NCI-H524 (cell line): ENCODE measurements at regions not wholly inside any gene's neighbourhood (a gene's known extent, or its start where the extent isn't known, plus 50 kb on each side); places are given as distances from the start of the nearest gene placed in this dataset.
A peak's percentile ranks its signal among the peaks of the same experiment; 100 is the strongest.
"Not testable (repeated sequence)": the region's sequence is repeated elsewhere in the genome, so short reads cannot be mapped to it uniquely, and the experiment has no call there.

Experiments
- DNase-seq, 2 experiments: peaks; one replicate each; lab custom pipeline; 2025; lab: John Stamatoyannopoulos, UW

DNA sequence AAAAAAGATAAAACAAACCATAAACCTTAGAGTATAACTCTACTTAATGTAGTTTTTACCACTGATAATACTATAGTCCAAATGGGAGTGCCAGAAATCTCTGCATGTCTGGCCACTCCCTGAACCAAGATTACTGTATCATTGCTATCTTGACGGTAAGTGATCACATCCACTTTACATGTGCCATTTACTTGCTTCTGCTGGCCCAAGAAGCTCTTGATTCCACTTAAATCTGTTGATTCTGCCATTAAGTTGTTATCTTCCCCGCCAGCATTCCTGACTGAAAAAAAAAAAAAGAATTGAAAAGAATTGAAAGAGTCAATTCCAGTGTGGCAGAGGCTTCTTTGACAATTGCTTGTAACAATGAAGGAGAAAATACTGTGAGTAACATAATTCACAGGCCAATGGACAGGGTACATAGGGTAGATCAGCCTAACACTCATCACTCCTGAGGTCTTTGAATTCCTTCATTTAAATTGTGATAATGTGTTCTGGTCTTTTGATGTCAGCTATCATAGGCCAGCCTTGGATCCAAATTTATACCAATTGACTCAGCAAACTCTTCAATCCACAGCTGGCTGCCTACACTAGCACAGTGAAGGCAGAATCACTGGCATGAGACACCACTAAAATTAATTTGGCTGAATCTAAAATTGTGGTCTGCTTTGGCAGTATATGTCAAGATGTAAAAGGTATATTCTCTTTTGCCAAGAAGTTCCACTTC lies 665.2 kb upstream of the FLRT2 start:
- DNase-seq, result no peak

DNA sequence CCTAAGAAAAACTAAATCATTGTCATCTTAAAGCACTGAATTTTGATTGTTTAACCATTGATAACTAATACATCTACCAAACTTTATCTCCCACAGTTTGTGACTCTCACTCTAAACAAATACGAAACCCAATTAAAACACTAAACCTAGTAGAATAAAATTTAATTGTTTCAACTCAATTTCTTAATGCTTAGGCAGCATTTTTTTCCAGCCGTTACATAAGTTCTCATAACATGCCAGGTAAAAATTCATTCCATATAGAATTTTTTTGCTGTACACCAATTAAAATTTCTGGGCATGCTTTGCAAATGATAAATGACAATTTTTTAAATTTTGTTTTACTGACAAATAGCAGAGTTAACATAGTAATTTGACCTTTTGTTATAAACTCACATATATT lies 658.2 kb upstream of the FLRT2 start:
- no peak for DNase-seq

DNA sequence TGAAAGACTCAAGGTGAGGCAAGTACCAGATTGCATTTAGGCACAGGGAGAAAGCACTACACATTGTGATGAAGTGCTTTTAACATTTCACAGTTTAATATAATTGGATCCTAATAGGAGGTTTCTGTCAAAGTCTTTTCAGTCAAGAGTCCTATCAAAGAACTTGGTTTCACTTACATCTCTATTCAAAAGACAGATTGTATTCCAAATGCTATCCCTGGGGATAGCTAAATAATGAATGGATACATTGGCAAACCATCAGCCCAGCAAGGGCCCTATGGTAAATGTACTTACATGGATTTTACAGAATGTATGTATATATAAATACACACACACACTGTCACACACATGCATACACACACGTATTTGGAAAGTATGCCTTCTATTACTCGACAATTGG lies 655.5 kb upstream of the FLRT2 start:
- peak in 1 of 2 experiments; percentile 43 for DNase-seq

DNA sequence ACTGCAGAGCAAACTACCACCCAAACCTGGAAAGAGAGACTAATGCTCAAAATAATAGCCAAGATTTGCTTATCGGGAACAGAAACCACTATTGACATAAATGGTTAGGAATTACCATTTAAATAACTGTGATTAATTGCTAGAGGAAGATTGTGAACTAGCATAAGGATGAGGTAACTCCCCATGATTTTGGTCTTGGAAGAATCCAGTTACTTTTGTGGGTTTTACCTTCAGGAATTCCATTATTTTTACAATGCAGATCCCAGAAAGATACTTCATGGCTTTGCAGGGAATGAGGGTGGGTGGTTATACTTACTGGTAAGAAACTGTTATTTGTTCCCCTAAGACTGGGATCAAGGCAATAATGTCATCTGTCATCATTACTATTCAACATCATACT lies 652.9 kb upstream of the FLRT2 start:
- DNase-seq, result no peak

DNA sequence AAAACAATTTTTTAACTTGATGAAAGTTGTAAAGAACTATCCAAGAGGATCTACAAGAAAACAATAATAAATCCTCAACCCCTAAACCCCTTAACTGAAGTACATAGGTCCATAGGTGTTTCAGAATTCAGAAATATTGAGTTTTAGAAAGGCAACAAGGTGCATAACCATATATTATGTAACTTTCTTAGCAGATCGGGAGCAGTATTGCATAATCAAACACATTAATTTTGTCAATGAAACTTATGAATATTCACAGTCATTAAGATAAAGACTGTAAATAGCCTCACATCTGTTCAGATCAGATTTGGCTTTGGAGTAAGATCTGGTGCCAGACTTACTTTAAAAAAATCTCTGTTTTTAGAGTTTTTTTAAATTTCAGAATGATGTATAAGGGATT lies 647.1 kb upstream of the FLRT2 start:
- DNase-seq, result peak in 1 of 2 experiments; percentile 20

DNA sequence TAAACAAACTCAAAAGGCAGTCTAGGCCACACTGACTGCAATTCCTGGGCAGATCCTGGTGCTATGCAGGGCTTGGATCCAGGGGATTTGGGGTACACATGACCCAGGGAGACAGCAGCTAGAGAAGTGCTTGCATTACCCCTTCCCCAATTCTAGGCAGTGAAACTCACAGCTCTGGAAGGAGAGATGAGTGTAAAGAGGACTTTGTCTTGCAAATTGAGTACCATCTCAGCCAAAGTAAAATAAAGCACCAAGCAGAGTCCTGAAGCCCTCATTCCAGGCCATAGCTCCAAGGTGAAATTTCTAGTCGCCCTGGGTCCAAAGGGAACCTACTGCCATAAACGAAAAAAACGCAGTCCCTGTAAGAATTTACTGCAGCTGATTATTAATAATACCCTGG lies 644.9 kb upstream of the FLRT2 start:
- DNase-seq, result no peak

DNA sequence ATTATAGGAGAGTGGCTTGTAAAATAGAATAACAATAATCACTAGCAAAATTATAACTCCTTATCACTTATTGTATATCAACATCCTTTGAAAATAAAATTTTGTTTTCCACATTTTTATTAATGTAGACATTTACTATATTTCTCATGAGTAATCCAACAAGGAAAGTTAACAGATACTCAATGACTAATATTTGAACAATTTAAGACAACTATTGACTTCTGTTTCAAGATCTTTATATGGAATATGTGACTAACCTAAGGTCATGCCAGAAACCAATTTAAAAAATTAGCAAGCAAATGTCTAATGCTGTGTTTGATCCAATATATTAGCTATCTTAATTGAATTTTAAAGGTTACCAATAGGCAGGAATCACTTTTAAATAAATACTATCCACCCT lies 638.5 kb upstream of the FLRT2 start:
- DNase-seq, result no peak

DNA sequence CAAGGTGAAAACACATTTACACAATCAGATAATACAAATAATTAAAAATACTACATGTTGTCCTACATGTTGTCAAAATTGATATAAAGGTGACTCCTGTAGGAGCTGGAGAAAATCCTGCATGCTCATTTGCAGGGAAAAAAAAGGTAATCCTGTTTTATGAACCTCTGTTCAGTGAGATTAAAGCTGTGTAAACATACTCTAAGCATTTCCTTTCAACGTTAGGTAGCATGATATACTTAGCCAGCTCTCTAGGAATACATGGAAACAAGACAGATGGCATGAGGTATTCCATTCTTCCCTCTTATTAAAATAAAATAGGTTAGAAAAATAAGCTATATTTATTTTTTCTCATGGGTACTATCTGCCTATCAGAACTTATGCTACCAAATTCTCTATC lies 635.7 kb upstream of the FLRT2 start:
- DNase-seq, result peak; percentile 16 to 86

DNA sequence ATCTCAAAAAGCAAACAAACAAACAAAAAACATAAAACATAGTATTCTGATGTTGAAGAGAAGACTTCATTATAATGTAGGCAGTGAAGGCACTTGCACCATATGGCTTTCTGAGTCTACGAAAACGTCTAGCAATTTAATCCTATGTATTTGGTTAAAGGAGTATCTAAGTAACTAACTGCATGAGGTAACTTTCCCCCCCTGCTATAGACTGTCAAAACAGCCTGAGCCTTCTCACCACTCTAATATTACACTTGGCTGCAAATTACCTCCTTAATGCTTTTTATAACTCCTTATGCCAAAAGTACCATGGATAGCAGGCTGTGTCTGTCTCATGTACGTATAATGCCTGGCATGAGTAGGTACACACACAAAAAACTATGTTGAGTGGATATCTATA lies 607.6 kb upstream of the FLRT2 start:
- DNase-seq, result peak; percentile 86 to 96

DNA sequence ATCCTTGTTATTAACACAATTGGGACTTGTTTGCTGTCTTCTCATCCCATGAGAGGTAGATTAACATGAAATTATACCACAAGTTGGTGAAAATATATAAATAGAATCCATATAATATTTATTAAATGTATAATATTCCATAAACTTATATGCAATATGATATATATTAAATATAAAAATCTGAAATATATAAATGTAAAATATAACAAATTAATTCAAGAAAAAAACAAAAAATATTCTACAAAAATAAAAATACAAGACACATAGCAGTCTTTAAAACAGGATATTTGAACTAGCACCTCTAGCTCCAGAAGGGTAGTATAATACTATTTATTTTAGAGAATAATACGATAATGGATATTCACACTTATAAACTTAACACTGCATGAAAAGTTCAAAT lies 603.3 kb upstream of the FLRT2 start:
- DNase-seq, result no peak

DNA sequence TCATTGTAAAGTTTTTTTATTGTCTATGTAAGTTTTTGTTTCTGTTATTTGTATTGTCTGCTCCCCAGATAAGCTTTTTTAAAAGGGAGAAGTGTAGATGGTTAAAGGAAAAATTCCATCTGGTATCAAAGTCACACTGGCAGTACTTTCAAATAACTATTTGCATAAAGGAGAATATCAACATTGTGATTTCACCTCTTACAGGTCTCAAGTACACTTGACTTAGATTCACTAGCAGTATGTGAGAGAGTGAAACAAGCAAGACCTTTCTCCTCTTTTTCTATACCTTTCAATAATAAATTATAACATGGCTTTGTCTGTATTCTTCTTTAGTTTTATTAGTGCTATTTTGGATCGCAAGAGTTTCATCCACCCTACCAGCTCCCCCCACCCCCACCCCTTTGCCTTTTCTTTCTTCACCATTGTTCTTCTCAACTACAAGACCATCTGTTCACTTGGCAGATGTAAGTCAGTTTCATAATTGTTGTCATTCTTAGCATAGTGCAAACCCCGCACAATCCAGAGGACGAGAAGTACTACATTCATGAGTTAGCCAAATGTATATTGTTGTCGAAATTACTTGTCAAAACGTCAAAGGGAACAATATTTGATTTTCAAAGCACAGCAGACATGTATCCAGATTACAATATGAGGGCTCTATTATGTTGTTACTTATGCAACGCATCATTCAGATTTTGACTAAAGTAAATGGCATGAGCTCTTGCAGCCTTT lies 602.7 kb upstream of the FLRT2 start:
- DNase-seq, result peak; percentile 91 to 92

DNA sequence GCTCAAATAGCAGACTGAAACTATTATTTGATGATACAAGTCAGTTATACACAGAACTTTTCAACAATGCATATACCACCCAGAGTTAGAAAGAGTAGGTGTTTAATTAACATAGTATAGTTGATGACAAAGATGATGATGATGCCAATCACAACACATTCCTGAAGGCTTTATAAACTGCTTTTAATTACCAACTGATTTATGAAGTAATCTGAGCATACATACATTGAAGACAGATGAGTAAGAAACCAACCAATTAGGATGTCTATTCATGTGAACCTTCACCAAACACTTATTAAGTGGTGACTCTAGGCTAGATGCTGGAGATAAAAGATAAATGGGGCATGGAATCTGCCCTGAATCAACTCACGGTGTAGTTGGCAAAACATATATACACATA lies 600.9 kb upstream of the FLRT2 start:
- DNase-seq, result no peak

DNA sequence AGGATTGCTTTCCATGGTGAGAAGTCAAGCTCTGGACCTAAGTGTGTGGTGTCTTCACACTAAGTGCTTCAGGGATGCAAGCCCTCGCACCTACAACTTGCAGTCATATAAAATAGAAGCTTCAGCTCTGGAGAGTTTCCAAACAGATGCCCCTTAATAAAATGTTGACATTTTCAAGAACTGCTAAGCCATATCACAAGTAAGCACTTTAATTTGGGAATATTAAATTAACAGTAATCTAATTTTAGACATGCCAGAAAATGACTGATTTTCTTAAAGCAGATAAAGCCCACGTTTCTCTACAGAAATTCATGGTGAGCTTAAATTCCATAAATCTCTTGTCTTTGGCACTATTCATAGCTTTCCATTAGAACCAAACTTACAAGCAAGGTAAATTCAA lies 600.1 kb upstream of the FLRT2 start:
- DNase-seq, result peak; percentile 20 to 59

DNA sequence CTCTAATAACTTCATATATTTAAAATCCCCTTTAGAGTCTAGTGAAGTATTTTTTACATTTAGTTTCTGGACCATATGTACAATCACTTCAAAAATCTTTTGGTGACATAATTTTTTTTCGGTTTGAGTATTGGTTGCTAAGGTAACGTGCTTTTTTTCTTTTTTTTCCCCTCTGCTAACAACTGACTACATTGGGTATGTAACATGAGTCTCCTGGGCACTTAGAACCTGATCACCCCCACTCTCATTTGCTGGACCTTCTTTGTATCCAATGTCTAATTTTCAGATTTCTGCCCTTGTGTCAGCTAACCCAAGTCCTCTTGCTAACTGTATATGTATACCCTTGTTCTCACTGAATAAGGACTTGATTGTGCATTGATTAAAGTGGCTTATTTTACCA lies 592.9 kb upstream of the FLRT2 start:
- peak; percentile 73 to 90 for DNase-seq

DNA sequence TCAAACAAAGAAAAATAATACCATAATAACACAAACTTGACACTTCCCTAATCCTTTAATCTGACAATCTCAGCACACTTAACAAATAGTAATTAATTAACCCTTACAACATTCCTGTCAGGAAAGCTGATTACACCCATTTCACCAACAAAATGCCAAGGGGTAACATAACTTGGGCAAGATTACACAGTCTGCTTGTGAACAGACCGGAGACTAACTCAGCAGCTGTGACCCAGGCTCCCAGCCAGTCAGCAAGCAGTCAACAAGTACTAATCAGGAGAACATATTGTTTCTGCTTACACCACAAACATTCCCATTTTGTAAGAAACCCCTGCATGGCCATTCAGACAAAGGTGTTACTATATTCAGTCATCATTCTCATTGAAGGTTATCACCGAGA lies 592.5 kb upstream of the FLRT2 start:
- peak; percentile 74 to 90 for DNase-seq

DNA sequence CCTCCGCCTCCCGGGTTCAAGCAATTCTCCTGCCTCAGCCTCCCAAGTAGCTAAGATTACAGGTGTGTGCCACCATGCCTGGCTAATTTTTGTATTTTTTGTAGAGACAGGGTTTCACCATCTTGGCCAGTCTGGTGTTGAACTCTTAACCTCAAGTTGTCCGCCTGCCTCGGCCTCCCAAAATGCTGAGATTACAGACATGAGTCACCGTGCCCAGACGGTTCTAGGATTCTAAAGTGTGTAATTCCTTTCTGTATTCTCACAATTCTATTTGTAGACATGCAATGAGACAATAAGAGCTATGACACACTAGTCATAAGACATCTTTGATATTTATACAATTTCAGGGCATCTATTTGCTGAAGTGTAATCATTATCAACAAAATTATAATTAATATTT lies 585.0 kb upstream of the FLRT2 start:
- not testable (repeated sequence) for DNase-seq

DNA sequence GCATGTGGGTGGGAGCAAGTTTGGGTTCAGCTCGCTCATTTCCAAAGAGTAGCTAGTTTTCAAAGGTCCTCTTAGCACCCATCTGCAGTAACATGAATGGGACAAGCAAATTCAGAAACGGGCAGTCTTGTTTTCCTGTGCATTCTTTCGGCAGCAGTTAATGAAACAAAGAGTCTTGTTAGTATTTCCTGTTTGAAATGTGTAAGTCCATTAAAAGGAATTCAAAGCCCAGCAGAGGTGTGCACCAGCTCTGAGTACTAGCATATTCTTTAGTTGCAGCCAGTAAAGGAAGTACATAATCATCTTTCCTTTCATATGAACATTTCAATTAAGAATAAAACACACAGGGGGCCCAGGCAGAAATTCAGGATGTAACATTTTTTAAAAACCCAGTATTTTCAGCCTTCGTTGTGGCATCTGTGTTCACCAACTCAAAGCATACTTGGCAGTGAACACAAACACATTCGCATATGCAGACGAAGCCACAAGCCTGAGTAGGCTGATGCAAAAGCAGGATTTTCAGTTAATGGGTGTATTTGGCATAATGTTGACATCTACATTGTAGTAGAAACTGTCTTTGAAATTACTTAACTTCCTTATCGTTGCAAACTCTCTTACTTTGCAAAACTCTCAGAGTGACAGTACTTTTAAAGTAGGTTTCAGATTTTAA lies 570.0 kb upstream of the FLRT2 start:
- DNase-seq, result no peak

DNA sequence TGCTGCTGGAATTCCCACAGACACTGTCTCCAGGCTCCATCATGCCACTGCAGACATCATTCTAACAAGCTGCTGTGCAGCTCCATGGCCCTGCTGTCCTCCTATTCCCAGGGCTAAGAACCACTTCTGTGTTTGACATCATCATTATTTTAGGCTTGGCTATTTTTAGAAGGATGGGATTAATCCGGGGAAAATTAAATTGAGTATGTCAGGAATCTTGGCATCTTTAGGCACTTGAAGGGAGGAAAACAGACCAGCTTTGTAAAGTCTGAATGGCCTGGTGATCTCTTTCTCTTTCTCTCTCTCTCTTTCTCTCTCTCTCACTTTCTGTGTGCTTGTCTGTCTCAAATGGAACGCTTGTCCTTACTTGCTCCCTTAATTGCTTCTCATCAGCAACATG lies 568.3 kb upstream of the FLRT2 start:
- peak; percentile 51 to 89 for DNase-seq

DNA sequence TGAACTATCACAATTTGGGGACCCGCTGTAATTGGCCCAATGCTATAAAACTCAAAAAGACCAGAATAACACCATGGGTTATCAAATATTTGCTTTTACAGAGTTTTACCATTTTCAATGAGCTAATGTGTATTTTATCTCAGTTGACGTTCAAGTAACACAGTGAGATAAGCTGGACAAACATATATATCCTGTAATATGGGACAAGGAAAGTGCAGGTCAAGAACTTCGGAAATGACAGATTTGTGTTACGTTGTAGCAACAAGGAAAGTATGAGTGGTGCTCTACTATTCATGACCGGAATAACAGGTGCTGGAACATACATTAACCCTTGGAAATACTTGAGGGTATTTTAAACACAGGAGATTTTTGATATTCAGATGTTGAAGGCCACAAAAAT lies 566.4 kb upstream of the FLRT2 start:
- no peak for DNase-seq

DNA sequence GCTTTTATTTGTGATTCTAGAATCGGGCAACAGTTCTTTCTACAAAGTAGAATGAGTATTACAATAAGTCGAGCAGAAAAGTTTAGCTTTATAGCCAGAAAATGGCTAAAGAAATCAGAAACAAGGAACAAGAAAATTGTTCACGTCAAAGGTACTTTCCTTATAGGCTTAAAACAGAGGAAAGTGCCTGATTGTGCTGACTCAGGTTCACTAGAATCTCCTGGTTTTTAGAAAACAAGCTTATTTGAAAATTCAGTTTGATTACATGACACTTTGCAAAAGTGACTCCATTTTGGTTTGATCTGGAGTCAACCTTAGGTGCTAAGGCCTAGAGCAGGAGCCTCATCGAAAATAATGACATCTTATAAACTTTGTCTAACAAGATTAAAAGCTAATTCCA lies 564.7 kb upstream of the FLRT2 start:
- DNase-seq, result no peak

DNA sequence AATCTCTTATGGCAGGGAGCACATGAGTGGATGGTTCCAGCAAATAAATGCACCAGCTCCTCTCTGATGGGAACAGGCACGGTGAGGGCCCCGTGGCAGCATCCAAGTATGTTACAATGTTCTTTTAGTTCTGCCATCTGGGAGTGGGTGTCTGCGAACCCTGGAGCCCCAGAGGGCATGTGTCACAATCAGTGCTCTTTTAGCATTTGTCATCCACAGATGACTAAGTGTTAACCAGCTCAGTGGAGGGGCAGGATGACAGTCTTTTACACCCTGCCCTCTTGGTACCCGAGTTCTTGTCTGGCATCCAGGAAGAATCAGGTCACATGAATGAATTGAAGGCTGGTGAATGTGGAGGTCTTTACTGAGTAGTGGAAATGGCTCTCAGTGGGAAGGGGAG lies 560.4 kb upstream of the FLRT2 start:
- DNase-seq, result no peak

DNA sequence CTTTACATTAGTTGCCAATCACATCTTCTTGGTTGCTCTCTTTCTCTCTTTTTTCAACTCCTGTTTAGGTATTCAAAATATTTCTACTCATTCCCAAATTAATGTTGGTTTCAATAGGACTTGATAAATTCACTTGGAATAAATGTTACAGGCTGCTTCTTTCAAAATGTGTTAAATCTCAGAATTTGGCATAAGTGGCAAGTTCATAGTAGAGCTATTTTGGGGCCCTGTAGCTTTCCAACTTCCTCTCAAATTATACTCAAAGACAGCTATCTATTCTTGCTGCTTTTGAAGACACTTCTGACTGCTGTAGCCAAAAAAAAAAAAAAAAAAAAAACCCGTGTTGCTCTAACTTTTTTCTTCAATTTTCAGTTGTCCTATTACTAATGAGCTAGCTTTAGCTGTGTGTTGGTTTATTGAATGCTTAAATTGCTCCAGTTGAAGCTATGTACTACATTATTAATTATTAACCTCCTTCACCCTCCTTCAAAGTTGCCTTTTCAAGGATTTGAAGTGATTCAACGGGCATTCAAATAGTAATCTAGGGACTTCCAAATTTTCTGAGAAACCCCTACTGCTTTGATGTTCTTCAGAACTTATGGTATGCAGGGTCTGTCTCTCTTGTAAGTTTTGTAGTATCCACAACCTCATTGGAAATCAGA lies 554.6 kb upstream of the FLRT2 start:
- no peak for DNase-seq

DNA sequence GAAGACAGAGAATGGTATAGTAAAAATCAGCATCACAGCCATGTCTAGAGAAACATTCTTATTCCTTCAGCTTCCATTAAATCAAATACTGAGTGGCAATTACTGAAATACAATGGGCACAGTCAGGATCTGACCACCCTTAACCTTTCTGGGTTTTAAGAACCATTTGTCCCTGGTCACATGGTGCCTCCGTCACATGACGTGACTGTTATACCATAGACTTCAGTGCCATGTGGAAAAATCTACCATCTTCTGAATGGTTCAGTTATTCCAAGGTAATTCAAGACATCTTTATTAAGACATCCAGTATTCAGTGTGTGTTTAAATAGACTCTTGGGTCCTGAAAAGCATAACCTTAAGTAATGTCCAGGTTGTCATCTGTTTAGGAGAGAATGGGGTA lies 553.1 kb upstream of the FLRT2 start:
- DNase-seq, result no peak
